Suprapubic skin (tissue), 3 donors: ENCODE measurements at regions not wholly inside any gene's neighbourhood (a gene's known extent, or its start where the extent isn't known, plus 50 kb on each side); places are given as distances from the start of the nearest gene placed in this dataset.

Source experiments
- EP300 ChIP-seq: sonication (generic); formaldehyde crosslinking; IDR thresholded peaks from one replicate; pipeline ENCODE4 v1.6.1; 2017; ENCODE audit warnings: antibody characterized with exemption
- POLR2A ChIP-seq, 2 donors: fragments of 450-650 bp; IDR thresholded peaks; one replicate each; pipeline ENCODE4 v1.6.1; 2017; ENCODE audit warnings: antibody characterized with exemption in 2 of 2, mild to moderate bottlenecking in 2 of 2, moderate library complexity in 2 of 2
- TF ChIP-seq, protein P1 (sequence below), 2 donors: fragments of 200-600 bp in 1 of 2; fragments of 450-650 bp in 1 of 2; sonication (generic) in 1 of 2; IDR thresholded peaks; one replicate each; pipeline ENCODE4 v1.5.1; 2016 to 2019; ENCODE audit warnings: antibody characterized with exemption in 2 of 2, mild to moderate bottlenecking in 1 of 2, moderate library complexity in 1 of 2

DNA sequence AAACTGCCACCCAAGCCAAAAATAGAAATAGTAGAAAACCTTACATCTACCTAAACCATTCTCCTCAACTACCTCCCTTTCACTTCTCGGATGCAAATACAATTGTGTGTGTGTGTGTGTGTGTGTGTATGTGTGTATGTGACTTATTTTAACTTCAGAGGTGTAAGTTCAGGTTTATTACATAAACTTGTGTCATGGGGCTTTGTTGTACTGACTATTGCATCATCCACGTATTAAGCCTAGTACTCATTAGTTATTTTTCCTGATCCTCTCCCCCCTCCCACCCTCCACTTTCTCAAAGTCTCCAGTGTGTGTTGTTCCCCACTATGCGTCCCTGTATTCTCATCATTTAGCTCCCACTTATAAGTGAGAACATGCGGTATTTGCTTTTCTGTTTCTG lies 592.5 kb upstream of the ATP2B1 start:
- TF ChIP-seq POLR2A (IDR thresholded peaks at IDR 0.05) (no peak), EP300 (no peak)
- TF ChIP-seq, protein P1, sequence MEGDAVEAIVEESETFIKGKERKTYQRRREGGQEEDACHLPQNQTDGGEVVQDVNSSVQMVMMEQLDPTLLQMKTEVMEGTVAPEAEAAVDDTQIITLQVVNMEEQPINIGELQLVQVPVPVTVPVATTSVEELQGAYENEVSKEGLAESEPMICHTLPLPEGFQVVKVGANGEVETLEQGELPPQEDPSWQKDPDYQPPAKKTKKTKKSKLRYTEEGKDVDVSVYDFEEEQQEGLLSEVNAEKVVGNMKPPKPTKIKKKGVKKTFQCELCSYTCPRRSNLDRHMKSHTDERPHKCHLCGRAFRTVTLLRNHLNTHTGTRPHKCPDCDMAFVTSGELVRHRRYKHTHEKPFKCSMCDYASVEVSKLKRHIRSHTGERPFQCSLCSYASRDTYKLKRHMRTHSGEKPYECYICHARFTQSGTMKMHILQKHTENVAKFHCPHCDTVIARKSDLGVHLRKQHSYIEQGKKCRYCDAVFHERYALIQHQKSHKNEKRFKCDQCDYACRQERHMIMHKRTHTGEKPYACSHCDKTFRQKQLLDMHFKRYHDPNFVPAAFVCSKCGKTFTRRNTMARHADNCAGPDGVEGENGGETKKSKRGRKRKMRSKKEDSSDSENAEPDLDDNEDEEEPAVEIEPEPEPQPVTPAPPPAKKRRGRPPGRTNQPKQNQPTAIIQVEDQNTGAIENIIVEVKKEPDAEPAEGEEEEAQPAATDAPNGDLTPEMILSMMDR (IDR thresholded peaks at IDR 0.05): no peak
